Upper lobe of right lung (tissue), 1 donor: ENCODE measurements at regions not wholly inside any gene's neighbourhood (a gene's known extent, or its start where the extent isn't known, plus 50 kb on each side); places are given as distances from the start of the nearest gene placed in this dataset.

Experiments
- ATAC-seq: fragments of 200-7000 bp; cut with Tn5 transposase; one replicate; pipeline ENCODE4 v1.9.1; 2020; ENCODE audit warnings: mild to moderate bottlenecking, moderate library complexity
- DNase-seq: peaks from one replicate; pipeline ENCODE4 v3.0.0-alpha.2; 2020
- H3K27ac ChIP-seq: fragments of 200-600 bp; one replicate; pipeline ENCODE4 v1.8.0; 2022
- H3K27me3 ChIP-seq: fragments of 200-600 bp; one replicate; pipeline ENCODE4 v1.8.0; 2022; ENCODE audit warnings: mild to moderate bottlenecking
- H3K36me3 ChIP-seq: fragments of 200-600 bp; one replicate; pipeline ENCODE4 v1.8.0; 2022
- H3K4me1 ChIP-seq: fragments of 200-600 bp; one replicate; pipeline ENCODE4 v1.8.0; 2022
- H3K4me3 ChIP-seq: fragments of 200-600 bp; one replicate; pipeline ENCODE4 v1.8.0; 2022; ENCODE audit warnings: mild to moderate bottlenecking
- H3K9me3 ChIP-seq: fragments of 200-600 bp; one replicate; pipeline ENCODE4 v1.8.0; 2022
- CTCF ChIP-seq: fragments of 200-600 bp; IDR thresholded peaks from one replicate; pipeline ENCODE4 v1.8.0; 2022; ENCODE audit warnings: antibody characterized with exemption
- intact Hi-C: fragments of 100-400 bp; cut with DNase I; formaldehyde crosslinking; loops from one replicate; pipeline ENCODE4 v1.11.0; 2022
- donor health status: DM: no; HTN: yes; CAD: no; lungs with severe emphysema.

GRCh38 chr18:11339188-11339775 lies 189.9 kb upstream of the PIEZO2 start:
- no peaks in the 10 kb centered on the region for H3K4me1 ChIP-seq
- H3K9me3 ChIP-seq: peaks cover 4% of the 10 kb centered on the region
- no peak for ATAC-seq
- H3K27me3 ChIP-seq: no peaks in the 10 kb centered on the region
- no peak for DNase-seq
- H3K36me3 ChIP-seq: no peaks in the 10 kb centered on the region
- no peak overlapping the region for H3K27ac ChIP-seq
- no peak overlapping the region for H3K4me3 ChIP-seq
- no peak for TF ChIP-seq CTCF
- intact Hi-C loops: no loop called here

GRCh38 chr18:11336241-11336640 lies 186.9 kb upstream of the PIEZO2 start:
- intact Hi-C loops: no loop called here
- DNase-seq: no peak
- ATAC-seq: no peak
- TF ChIP-seq CTCF: no peak
- Histone ChIP-seq H3K27ac (no peak overlapping the region), H3K36me3 (no peaks in the 10 kb centered on the region), H3K4me3 (no peak overlapping the region), H3K27me3 (no peaks in the 10 kb centered on the region), H3K4me1 (no peaks in the 10 kb centered on the region), H3K9me3 (no peaks in the 10 kb centered on the region)

- Histone ChIP-seq H3K27me3 (no peaks in the 10 kb centered on the region), H3K27ac (no peak overlapping the region), H3K4me3 (no peak overlapping the region), H3K4me1 (no peaks in the 10 kb centered on the region), H3K36me3 (no peaks in the 10 kb centered on the region), H3K9me3 (no peaks in the 10 kb centered on the region)
- ATAC-seq (no peak), DNase-seq (no peak)
- intact Hi-C loops: no loop called here
- TF ChIP-seq CTCF: no peak
Measured at GRCh38 chr18:11327391-11328009, 178.1 kb upstream of the PIEZO2 start.

GRCh38 chr18:11324956-11325882 lies 175.8 kb upstream of the PIEZO2 start:
- intact Hi-C loops: no loop called here
- Histone ChIP-seq H3K36me3 (no peaks in the 10 kb centered on the region), H3K27ac (no peak overlapping the region), H3K4me1 (no peaks in the 10 kb centered on the region), H3K27me3 (no peaks in the 10 kb centered on the region), H3K4me3 (no peak overlapping the region), H3K9me3 (no peaks in the 10 kb centered on the region)
- no peak for DNase-seq
- no peak for ATAC-seq
- TF ChIP-seq CTCF: no peak

GRCh38 chr18:11324510-11324909 lies 175.1 kb upstream of the PIEZO2 start:
- intact Hi-C loops: no loop called here
- H3K4me1 ChIP-seq: no peaks in the 10 kb centered on the region
- no peak for TF ChIP-seq CTCF
- ATAC-seq: no peak
- no peak overlapping the region for H3K4me3 ChIP-seq
- H3K9me3 ChIP-seq: no peaks in the 10 kb centered on the region
- H3K36me3 ChIP-seq: no peaks in the 10 kb centered on the region
- H3K27ac ChIP-seq: no peak overlapping the region
- DNase-seq: no peak
- no peaks in the 10 kb centered on the region for H3K27me3 ChIP-seq
